DND-41 (cell line): ENCODE measurements at regions not wholly inside any gene's neighbourhood (a gene's known extent, or its start where the extent isn't known, plus 50 kb on each side); places are given as distances from the start of the nearest gene placed in this dataset.

ENCODE experiments used
- ATAC-seq: fragments of 200-7000 bp; cut with Tn5 transposase; 3 replicates; pipeline ENCODE4 v1.9.1; 2021; ENCODE audit warnings: low read depth; ENCODE audit not compliant: insufficient read depth
- DNase-seq: peaks from one replicate; pipeline ENCODE4 v3.0.0-alpha.2; 2020
- H2AFZ ChIP-seq: 2 replicates; pipeline ENCODE4 v1.6.0; 2012; ENCODE audit warnings: low read depth, low read length
- H3K27ac ChIP-seq: 2 replicates; pipeline ENCODE4 v1.5.1; 2012; ENCODE audit warnings: low read length, inconsistent platforms
- H3K27me3 ChIP-seq: fragments of 200-600 bp; sonication (generic); 2 replicates; pipeline ENCODE4 v1.6.0; 2012; ENCODE audit warnings: low read length, mild to moderate bottlenecking, inconsistent platforms; ENCODE audit not compliant: insufficient read depth, poor library complexity
- H3K36me3 ChIP-seq: 2 replicates; pipeline ENCODE4 v1.5.1; 2012; ENCODE audit warnings: low read length, inconsistent platforms; ENCODE audit not compliant: insufficient read depth
- H3K4me1 ChIP-seq: 2 replicates; pipeline ENCODE4 v1.5.1; 2012; ENCODE audit warnings: mild to moderate bottlenecking, low read length; ENCODE audit not compliant: insufficient read depth
- H3K4me2 ChIP-seq: 2 replicates; pipeline ENCODE4 v1.6.0; 2012; ENCODE audit warnings: mild to moderate bottlenecking, moderate library complexity, low read length, inconsistent platforms; ENCODE audit not compliant: insufficient read depth
- H3K4me3 ChIP-seq, 2 experiments: fragments of 200-600 bp in 1 of 2; shearing (Covaris generic) in 1 of 2; 2 replicates each; pipeline ENCODE4 v1.5.1; 2012 to 2016; ENCODE audit warnings: inconsistent platforms in 2 of 2, low read length in 2 of 2, mild to moderate bottlenecking in 2 of 2, low read depth in 1 of 2, moderate library complexity in 1 of 2
- H3K79me2 ChIP-seq: 2 replicates; pipeline ENCODE4 v1.6.0; 2012; ENCODE audit warnings: low read length, inconsistent platforms; ENCODE audit not compliant: insufficient read depth
- H3K9ac ChIP-seq: 2 replicates; pipeline ENCODE4 v1.6.0; 2012; ENCODE audit warnings: low read depth, mild to moderate bottlenecking, inconsistent platforms, low read length, moderate library complexity
- H3K9me3 ChIP-seq: 2 replicates; pipeline ENCODE4 v1.5.1; 2012; ENCODE audit warnings: low read length, moderate library complexity, mild to moderate bottlenecking, inconsistent platforms; ENCODE audit not compliant: insufficient read depth, severe bottlenecking
- H4K20me1 ChIP-seq: 2 replicates; pipeline ENCODE4 v1.6.0; 2012; ENCODE audit warnings: low read length; ENCODE audit not compliant: insufficient read depth
- CTCF ChIP-seq: IDR thresholded peaks from 2 replicates; pipeline ENCODE4 v1.5.1; 2012; ENCODE audit warnings: borderline replicate concordance, low read length, moderate library complexity, mild to moderate bottlenecking; ENCODE audit not compliant: poor library complexity, severe bottlenecking; ENCODE audit errors: extremely low read depth
- EZH2 ChIP-seq: IDR thresholded peaks from 3 replicates; pipeline ENCODE4 v1.6.1; 2012; ENCODE audit warnings: borderline replicate concordance, low read depth, mild to moderate bottlenecking, moderate library complexity, low read length, inconsistent platforms; ENCODE audit not compliant: severe bottlenecking

GRCh38 chr22:27238935-27239510, 562.5 kb downstream of the MN1 start:
- no peak for TF ChIP-seq EZH2
- no peak for TF ChIP-seq CTCF
- Histone ChIP-seq H3K79me2 (no peaks in the 10 kb centered on the region), H4K20me1 (no peaks in the 10 kb centered on the region; the same call in 1 of the 2 replicates), H3K4me1 (no peaks in the 10 kb centered on the region), H3K27me3 (peaks cover 8% of the 10 kb centered on the region), H3K4me3 (no peak overlapping the region), H2AFZ (no peak overlapping the region), H3K36me3 (no peaks in the 10 kb centered on the region), H3K9me3 (no peaks in the 10 kb centered on the region), H3K27ac (no peak overlapping the region), H3K9ac (no peak overlapping the region), H3K4me2 (no peak overlapping the region)
- DNase-seq: no peak
- ATAC-seq: no peak

- Histone ChIP-seq H3K27ac (no peak overlapping the region), H3K4me3 (no peak overlapping the region), H3K36me3 (no peaks in the 10 kb centered on the region), H4K20me1 (no peaks in the 10 kb centered on the region; the same call in 1 of the 2 replicates), H3K79me2 (no peaks in the 10 kb centered on the region), H3K27me3 (peaks cover 8% of the 10 kb centered on the region), H3K4me1 (no peaks in the 10 kb centered on the region), H3K9me3 (no peaks in the 10 kb centered on the region), H2AFZ (no peak overlapping the region), H3K9ac (no peak overlapping the region), H3K4me2 (no peak overlapping the region)
- DNase-seq (no peak), ATAC-seq (no peak)
- no peak for TF ChIP-seq EZH2
Observed at GRCh38 chr22:27239520-27239919, 562.0 kb downstream of the MN1 start.

GRCh38 chr22:27240298-27241075, 561.1 kb downstream of the MN1 start:
- TF ChIP-seq CTCF (no peak), EZH2 (no peak)
- no peak overlapping the region for H2AFZ ChIP-seq
- H4K20me1 ChIP-seq: no peaks in the 10 kb centered on the region; the same call in 1 of the 2 replicates
- H3K9me3 ChIP-seq: no peaks in the 10 kb centered on the region
- H3K9ac ChIP-seq: no peak overlapping the region
- no peaks in the 10 kb centered on the region for H3K79me2 ChIP-seq
- peaks cover 8% of the 10 kb centered on the region for H3K27me3 ChIP-seq
- no peaks in the 10 kb centered on the region for H3K4me1 ChIP-seq
- H3K4me2 ChIP-seq: no peak overlapping the region
- DNase-seq (no peak), ATAC-seq (no peak)
- no peaks in the 10 kb centered on the region for H3K36me3 ChIP-seq
- no peak overlapping the region for H3K27ac ChIP-seq
- no peak overlapping the region for H3K4me3 ChIP-seq
